ENCODE measurements at regions not wholly inside any gene's neighbourhood (a gene's known extent, or its start where the extent isn't known, plus 50 kb on each side); places are given as distances from the start of the nearest gene placed in this dataset.

GRCh38 chr11:70541176-70541575, 142.8 kb downstream of the CTTN start:
- Histone ChIP-seq H3K9me3 (no peaks in the 10 kb centered on the region), H3K4me3 (no peak overlapping the region), H3K4me1 (no peaks in the 10 kb centered on the region), H3K36me3 (no peaks in the 10 kb centered on the region), H3K27me3 (ENCODE audit: low read depth) (no peaks in the 10 kb centered on the region), H3K27ac (no peak overlapping the region)
- DNase-seq (peak; percentile 29), ATAC-seq (no peak)
- intact Hi-C loops (cut with DNase I): no loop called here
- no peak for TF ChIP-seq CTCF (IDR thresholded peaks at IDR 0.05)

GRCh38 chr11:70541699-70542098, 143.4 kb downstream of the CTTN start:
- H3K4me3 ChIP-seq: no peak overlapping the region
- no peak for TF ChIP-seq CTCF (IDR thresholded peaks at IDR 0.05)
- DNase-seq (no peak), ATAC-seq (no peak)
- no peaks in the 10 kb centered on the region for H3K4me1 ChIP-seq
- no peaks in the 10 kb centered on the region for H3K9me3 ChIP-seq
- intact Hi-C loops (cut with DNase I): no loop called here
- no peaks in the 10 kb centered on the region for H3K36me3 ChIP-seq
- no peak overlapping the region for H3K27ac ChIP-seq
- no peaks in the 10 kb centered on the region for H3K27me3 ChIP-seq (ENCODE audit: low read depth)

- Histone ChIP-seq H3K27me3 (ENCODE audit: low read depth) (no peaks in the 10 kb centered on the region), H3K4me3 (no peak overlapping the region), H3K36me3 (no peaks in the 10 kb centered on the region), H3K9me3 (no peaks in the 10 kb centered on the region), H3K27ac (no peak overlapping the region), H3K4me1 (no peaks in the 10 kb centered on the region)
- TF ChIP-seq CTCF (IDR thresholded peaks at IDR 0.05): no peak
- peak; percentile 49 for DNase-seq
- intact Hi-C loops (cut with DNase I): no loop called here
- peak; percentile 42 to 67 for ATAC-seq
These were observed 144.1 kb downstream of the CTTN start for GRCh38 chr11:70542406-70542805.

GRCh38 chr11:70542811-70543210, 144.5 kb downstream of the CTTN start:
- no peak overlapping the region for H3K27ac ChIP-seq
- H3K4me3 ChIP-seq: no peak overlapping the region
- ATAC-seq: no peak
- no peaks in the 10 kb centered on the region for H3K4me1 ChIP-seq
- no peak for TF ChIP-seq CTCF (IDR thresholded peaks at IDR 0.05)
- no peaks in the 10 kb centered on the region for H3K36me3 ChIP-seq
- H3K27me3 ChIP-seq (ENCODE audit: low read depth): no peaks in the 10 kb centered on the region
- intact Hi-C loops (cut with DNase I): no loop called here
- no peaks in the 10 kb centered on the region for H3K9me3 ChIP-seq
- peak; percentile 34 for DNase-seq

- no peak for ATAC-seq
- Histone ChIP-seq H3K27me3 (ENCODE audit: low read depth) (no peaks in the 10 kb centered on the region), H3K9me3 (no peaks in the 10 kb centered on the region)
These were observed 145.3 kb downstream of the CTTN start for GRCh38 chr11:70543611-70544010.

More at GRCh38 chr11:70543611-70544010, 145.3 kb downstream of the CTTN start:
- Histone ChIP-seq H3K36me3 (no peaks in the 10 kb centered on the region), H3K4me3 (no peak overlapping the region), H3K27ac (no peak overlapping the region), H3K4me1 (no peaks in the 10 kb centered on the region)
- intact Hi-C loops (cut with DNase I): no loop called here
- no peak for TF ChIP-seq CTCF (IDR thresholded peaks at IDR 0.05)
- DNase-seq: peak; percentile 13

Data from lower lobe of right lung (tissue), 2 donors.